HepG2 (cell line): ENCODE measurements at regions not wholly inside any gene's neighbourhood (a gene's known extent, or its start where the extent isn't known, plus 50 kb on each side); places are given as distances from the start of the nearest gene placed in this dataset.
A peak's percentile ranks its signal among the peaks of the same experiment; 100 is the strongest.

ENCODE experiments used
- ATAC-seq: fragments of 200-7000 bp; cut with Tn5 transposase; 3 replicates; pipeline ENCODE4 v1.9.1; 2020; ENCODE audit warnings: mild to moderate bottlenecking, moderate library complexity
- BruUV-seq: library from RNA; stranded (reverse); fragments of 400-500 nt; replicated peaks from 2 replicates; lab custom pipeline; 2021; lab: Mats Ljungman, UMichigan
- CTCF ChIA-PET: fragments of 300-600 bp; formaldehyde crosslinking; extraction: SDS; loops from one replicate; lab custom pipeline; 2021; ENCODE audit warnings: low total read pairs, inconsistent platforms, low intra/inter-chr PET ratio; lab: Yijun Ruan, JAX
- POLR2A ChIA-PET: fragments of 350-600 bp; sonication (Branson Sonifier 250); formaldehyde crosslinking; loops from one replicate; lab custom pipeline; 2020; ENCODE audit warnings: antibody characterized with exemption, inconsistent platforms; lab: Yijun Ruan, JAX
- DNase-seq: peaks from one replicate; pipeline ENCODE4 v3.0.0-alpha.2; 2015; ENCODE audit warnings: low spot score
- FAIRE-seq: peaks from 3 replicates; lab custom pipeline; 2011; peaks lifted over from hg19 to GRCh38; lab: Jason Lieb, UNC
- H2AFZ ChIP-seq: one replicate; pipeline ENCODE4 v1.6.1; 2011; ENCODE audit warnings: low read length, inconsistent platforms
- H3K27ac ChIP-seq: fragments of 300-600 bp; 3 replicates; pipeline ENCODE4 v1.8.0; 2011; ENCODE audit warnings: mixed run types, mild to moderate bottlenecking, mixed read lengths, low read length, inconsistent platforms; ENCODE audit not compliant: insufficient read depth; ENCODE audit errors: extremely low read length
- H3K27me3 ChIP-seq, 2 experiments: fragments of 200-600 bp in 1 of 2; 2 replicates in 1 of 2; 3 replicates in 1 of 2; pipeline versions ENCODE4 v1.6.0 to v1.8.0; 2011; ENCODE audit warnings: low read length in 2 of 2, mild to moderate bottlenecking in 2 of 2, moderate library complexity in 2 of 2, inconsistent platforms in 1 of 2; ENCODE audit not compliant: insufficient read depth in 2 of 2, control insufficient read depth in 1 of 2
- H3K36me3 ChIP-seq, 2 experiments: fragments of 200-600 bp in 1 of 2; replicated peaks in 1 of 2; 2 replicates in 1 of 2; 3 replicates in 1 of 2; pipeline versions ENCODE4 v1.5.1 to v1.8.0; 2011; ENCODE audit warnings: low read length in 2 of 2, inconsistent platforms in 1 of 2; ENCODE audit not compliant: insufficient read depth in 2 of 2, control insufficient read depth in 1 of 2
- H3K4me1 ChIP-seq: 2 replicates; pipeline ENCODE4 v1.5.1; 2012; ENCODE audit warnings: low read length, inconsistent platforms; ENCODE audit not compliant: insufficient read depth
- H3K4me2 ChIP-seq: 2 replicates; pipeline ENCODE4 v1.6.0; 2011; ENCODE audit warnings: low read depth, low read length, inconsistent platforms
- H3K4me3 ChIP-seq, 3 experiments: fragments of 200-600 bp in 1 of 3; sonication (generic), shearing (Covaris generic) in 1 of 3; replicated peaks in 1 of 3; 2 replicates each; pipeline ENCODE4 v1.5.1; 2011 to 2016; ENCODE audit warnings: low read length in 3 of 3, inconsistent platforms in 2 of 3, low read depth in 2 of 3, mild to moderate bottlenecking in 2 of 3, control low read depth in 1 of 3, mixed read lengths in 1 of 3; ENCODE audit not compliant: insufficient read depth in 1 of 3
- H3K79me2 ChIP-seq: one replicate; pipeline ENCODE4 v1.6.1; 2011; ENCODE audit warnings: low read length, inconsistent platforms; ENCODE audit not compliant: insufficient read depth
- H3K9ac ChIP-seq: 2 replicates; pipeline ENCODE4 v1.6.0; 2011; ENCODE audit warnings: mild to moderate bottlenecking, low read depth, low read length, inconsistent platforms; ENCODE audit not compliant: insufficient read depth
- H3K9me3 ChIP-seq: 2 replicates; pipeline ENCODE4 v1.5.1; 2012; ENCODE audit warnings: mild to moderate bottlenecking, low read length
- H4K20me1 ChIP-seq: 2 replicates; pipeline ENCODE4 v1.6.0; 2011; ENCODE audit warnings: inconsistent platforms, mild to moderate bottlenecking, low read length, moderate library complexity; ENCODE audit not compliant: insufficient read depth
- GFI1 ChIP-seq: sonication (generic); formaldehyde crosslinking; IDR thresholded peaks from 2 replicates; pipeline ENCODE4 v1.5.0; 2020; ENCODE audit warnings: missing genetic modification reagents, mild to moderate bottlenecking, borderline replicate concordance
- MXD4 ChIP-seq: IDR thresholded peaks from 2 replicates; pipeline ENCODE4 v1.6.1; 2016; ENCODE audit warnings: mild to moderate bottlenecking, missing biosample characterization, missing genetic modification reagents
- PHF5A ChIP-seq: IDR thresholded peaks from one replicate; pipeline ENCODE4 v1.6.1; 2018; ENCODE audit warnings: low read depth, missing genetic modification reagents; ENCODE audit not compliant: unreplicated experiment
- SETDB1 ChIP-seq: sonication (generic); formaldehyde crosslinking; IDR thresholded peaks from 2 replicates; pipeline ENCODE4 v1.5.1; 2020; ENCODE audit warnings: missing genetic modification reagents, mild to moderate bottlenecking, borderline replicate concordance
- SYNCRIP ChIP-seq: fragments of 200-400 bp; formaldehyde crosslinking; IDR thresholded peaks from 2 replicates; pipeline ENCODE4 v1.6.1; 2018; ENCODE audit warnings: mild to moderate bottlenecking, low read depth, low read length; ENCODE audit not compliant: insufficient read depth
- ZBTB21 ChIP-seq: sonication (generic); formaldehyde crosslinking; IDR thresholded peaks from 2 replicates; pipeline ENCODE4 v1.4.0; 2020; ENCODE audit warnings: missing genetic modification reagents
- ZNF564 ChIP-seq: sonication (generic); formaldehyde crosslinking; IDR thresholded peaks from 2 replicates; pipeline ENCODE4 v1.8.1; 2023; ENCODE audit warnings: mild to moderate bottlenecking, missing genetic modification reagents
- ZNF713 ChIP-seq: sonication (generic); formaldehyde crosslinking; IDR thresholded peaks from 2 replicates; pipeline ENCODE4 v1.4.0; 2020; ENCODE audit warnings: mild to moderate bottlenecking, missing genetic modification reagents
- WGBS: methylation state at CpG from one replicate; pipeline ENCODE4 v1.1.6; 2017; ENCODE audit warnings: low lambda C conversion rate; 5-methylcytosine and 5-hydroxymethylcytosine counted together
- in situ Hi-C: cut with HindIII; loops from 2 replicates; pipeline ENCODE4 v1.10.0; 2017; ENCODE audit warnings: low pct_unique_long_range_greater_than_20kb; ENCODE audit not compliant: extremely low pct_ligation_motif_present
- intact Hi-C: fragments of 100-400 bp; cut with micrococcal nuclease; formaldehyde crosslinking; loops from one replicate; pipeline ENCODE4 v1.10.0; 2022; ENCODE audit not compliant: unreplicated experiment
- TF ChIP-seq, protein P1 (sequence below): sonication (generic); formaldehyde crosslinking; IDR thresholded peaks from 2 replicates; pipeline ENCODE4 v1.5.0; 2020; ENCODE audit warnings: missing genetic modification reagents
- TF ChIP-seq, protein P2 (sequence below): sonication (generic); formaldehyde crosslinking; IDR thresholded peaks from 2 replicates; pipeline ENCODE4 v1.4.0; 2020; ENCODE audit warnings: mild to moderate bottlenecking, missing genetic modification reagents
- TF ChIP-seq, protein P3 (sequence below): sonication (generic); formaldehyde crosslinking; IDR thresholded peaks from 2 replicates; pipeline ENCODE4 v1.4.0; 2020; ENCODE audit warnings: missing genetic modification reagents

DNA sequence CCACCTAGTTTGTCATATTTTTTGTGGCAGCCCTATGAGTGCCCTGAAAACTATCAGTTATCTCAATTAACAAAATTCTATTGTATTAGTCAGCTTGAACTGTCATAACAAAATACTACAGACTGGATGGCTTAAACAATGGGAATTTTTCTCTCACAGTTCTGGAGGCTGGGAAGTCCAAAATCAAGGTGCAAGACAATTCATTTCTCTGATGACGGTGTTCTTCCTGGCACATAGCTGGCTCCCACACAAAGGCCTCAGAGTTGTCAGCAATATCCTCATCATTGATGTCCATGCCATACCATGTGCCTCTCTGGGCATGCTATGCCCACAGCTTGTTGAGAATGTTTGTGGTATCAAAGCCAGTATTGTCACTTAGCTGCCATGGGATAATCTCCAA is 691.9 kb downstream of the NR2F1-AS1 start:
- DNase-seq (no peak), ATAC-seq (no peak), FAIRE-seq (no peak)
- peaks cover 54% of the 10 kb centered on the region for H3K4me1 ChIP-seq
- CTCF ChIA-PET = no interaction called here
- no peak overlapping the region for H2AFZ ChIP-seq
- TF ChIP-seq, protein P1, sequence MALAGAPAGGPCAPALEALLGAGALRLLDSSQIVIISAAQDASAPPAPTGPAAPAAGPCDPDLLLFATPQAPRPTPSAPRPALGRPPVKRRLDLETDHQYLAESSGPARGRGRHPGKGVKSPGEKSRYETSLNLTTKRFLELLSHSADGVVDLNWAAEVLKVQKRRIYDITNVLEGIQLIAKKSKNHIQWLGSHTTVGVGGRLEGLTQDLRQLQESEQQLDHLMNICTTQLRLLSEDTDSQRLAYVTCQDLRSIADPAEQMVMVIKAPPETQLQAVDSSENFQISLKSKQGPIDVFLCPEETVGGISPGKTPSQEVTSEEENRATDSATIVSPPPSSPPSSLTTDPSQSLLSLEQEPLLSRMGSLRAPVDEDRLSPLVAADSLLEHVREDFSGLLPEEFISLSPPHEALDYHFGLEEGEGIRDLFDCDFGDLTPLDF = no peak
- no peak for TF ChIP-seq GFI1 (CRISPR knock-in tag)
- peak; percentile 99 for TF ChIP-seq ZNF564 (CRISPR knock-in tag)
- in situ Hi-C loops (loop anchor here (5.0 to 10.0 kb wide), 2 partner anchors 356 to 693 kb away; partner anchors contain the start of genes NR2F1 and NR2F1-AS1), intact Hi-C loops (loop anchor here (1.0 to 10.0 kb wide), 5 partner anchors 38 to 916 kb away; no protein-coding TSS in a partner anchor)
- H3K4me3 ChIP-seq = no peak overlapping the region
- H3K36me3 ChIP-seq = no peaks in the 10 kb centered on the region
- no peaks in the 10 kb centered on the region for H4K20me1 ChIP-seq
- no peak overlapping the region for H3K27ac ChIP-seq
- no peak overlapping the region for H3K9ac ChIP-seq
- no peaks in the 10 kb centered on the region for H3K79me2 ChIP-seq
- H3K27me3 ChIP-seq = no peaks in the 10 kb centered on the region
- H3K4me2 ChIP-seq = no peak overlapping the region
- BruUV-seq = no TSS peak
- POLR2A ChIA-PET = no interaction called here
- WGBS = 90% methylated on average over 1 of the region's 1 CpG
- peaks cover 19% of the 10 kb centered on the region for H3K9me3 ChIP-seq

DNA sequence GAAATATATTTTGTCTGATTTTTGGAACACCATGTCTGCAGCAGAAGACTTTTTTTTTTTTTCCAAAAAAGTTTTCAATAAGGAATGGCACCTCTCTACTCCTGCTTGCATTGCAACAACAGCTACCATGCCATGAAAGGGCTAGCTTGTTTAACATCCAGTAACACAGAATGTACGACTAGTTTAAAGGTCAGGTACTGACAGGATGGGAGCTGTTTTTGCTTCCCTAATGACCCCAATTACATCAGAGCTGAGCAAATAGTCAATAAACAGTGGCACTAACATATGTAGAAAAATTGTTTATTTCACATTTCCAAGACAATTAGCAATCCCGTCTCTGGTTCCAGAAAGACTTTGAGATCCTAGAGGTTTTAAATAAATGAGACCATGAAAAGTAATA is 693.8 kb downstream of the NR2F1-AS1 start:
- in situ Hi-C loops = loop anchor here (5.0 to 10.0 kb wide), 2 partner anchors 358 to 695 kb away; partner anchors contain the start of genes NR2F1 and NR2F1-AS1
- Histone ChIP-seq H3K36me3 (no peaks in the 10 kb centered on the region), H2AFZ (no peak overlapping the region), H3K9me3 (peaks cover 19% of the 10 kb centered on the region), H3K4me2 (peak overlapping the region; percentile 53), H4K20me1 (no peaks in the 10 kb centered on the region), H3K27me3 (no peaks in the 10 kb centered on the region), H3K79me2 (no peaks in the 10 kb centered on the region), H3K4me3 (no peak overlapping the region), H3K4me1 (peaks cover 54% of the 10 kb centered on the region), H3K9ac (no peak overlapping the region), H3K27ac (peak overlapping the region; percentile 73)
- peak; percentile 96 for FAIRE-seq
- POLR2A ChIA-PET = interaction anchor here (1.1 to 1.3 kb wide), 4 partner anchors 21 to 696 kb away, joined by 5 to 10 read pairs (median 6); partner anchors contain the start of gene NR2F1
- peak; percentile 94 for DNase-seq
- intact Hi-C loops = loop anchor here (1.0 to 10.0 kb wide), 7 partner anchors 58 to 918 kb away; partner anchors contain the start of gene NR2F1
- peak; percentile 97 for ATAC-seq
- no TSS peak for BruUV-seq
- CTCF ChIA-PET = no interaction called here
- 1% methylated on average over 2 of the region's 2 CpGs for WGBS
- TF ChIP-seq SETDB1 (CRISPR knock-in tag) (no peak), ZNF713 (no peak), GFI1 (CRISPR knock-in tag) (0 out of 2 replicates have a peak, but pooled peaks have one; percentile 31), SYNCRIP (no peak), PHF5A (CRISPR knock-in tag) (no peak), ZBTB21 (CRISPR knock-in tag) (peak; percentile 75; the same call in 1 of the 2 replicates), MXD4 (CRISPR knock-in tag) (peak; percentile 42; the same call in 1 of the 2 replicates)
- TF ChIP-seq, protein P2, sequence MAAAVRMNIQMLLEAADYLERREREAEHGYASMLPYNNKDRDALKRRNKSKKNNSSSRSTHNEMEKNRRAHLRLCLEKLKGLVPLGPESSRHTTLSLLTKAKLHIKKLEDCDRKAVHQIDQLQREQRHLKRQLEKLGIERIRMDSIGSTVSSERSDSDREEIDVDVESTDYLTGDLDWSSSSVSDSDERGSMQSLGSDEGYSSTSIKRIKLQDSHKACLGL (CRISPR knock-in tag) = no peak
- TF ChIP-seq, protein P3, sequence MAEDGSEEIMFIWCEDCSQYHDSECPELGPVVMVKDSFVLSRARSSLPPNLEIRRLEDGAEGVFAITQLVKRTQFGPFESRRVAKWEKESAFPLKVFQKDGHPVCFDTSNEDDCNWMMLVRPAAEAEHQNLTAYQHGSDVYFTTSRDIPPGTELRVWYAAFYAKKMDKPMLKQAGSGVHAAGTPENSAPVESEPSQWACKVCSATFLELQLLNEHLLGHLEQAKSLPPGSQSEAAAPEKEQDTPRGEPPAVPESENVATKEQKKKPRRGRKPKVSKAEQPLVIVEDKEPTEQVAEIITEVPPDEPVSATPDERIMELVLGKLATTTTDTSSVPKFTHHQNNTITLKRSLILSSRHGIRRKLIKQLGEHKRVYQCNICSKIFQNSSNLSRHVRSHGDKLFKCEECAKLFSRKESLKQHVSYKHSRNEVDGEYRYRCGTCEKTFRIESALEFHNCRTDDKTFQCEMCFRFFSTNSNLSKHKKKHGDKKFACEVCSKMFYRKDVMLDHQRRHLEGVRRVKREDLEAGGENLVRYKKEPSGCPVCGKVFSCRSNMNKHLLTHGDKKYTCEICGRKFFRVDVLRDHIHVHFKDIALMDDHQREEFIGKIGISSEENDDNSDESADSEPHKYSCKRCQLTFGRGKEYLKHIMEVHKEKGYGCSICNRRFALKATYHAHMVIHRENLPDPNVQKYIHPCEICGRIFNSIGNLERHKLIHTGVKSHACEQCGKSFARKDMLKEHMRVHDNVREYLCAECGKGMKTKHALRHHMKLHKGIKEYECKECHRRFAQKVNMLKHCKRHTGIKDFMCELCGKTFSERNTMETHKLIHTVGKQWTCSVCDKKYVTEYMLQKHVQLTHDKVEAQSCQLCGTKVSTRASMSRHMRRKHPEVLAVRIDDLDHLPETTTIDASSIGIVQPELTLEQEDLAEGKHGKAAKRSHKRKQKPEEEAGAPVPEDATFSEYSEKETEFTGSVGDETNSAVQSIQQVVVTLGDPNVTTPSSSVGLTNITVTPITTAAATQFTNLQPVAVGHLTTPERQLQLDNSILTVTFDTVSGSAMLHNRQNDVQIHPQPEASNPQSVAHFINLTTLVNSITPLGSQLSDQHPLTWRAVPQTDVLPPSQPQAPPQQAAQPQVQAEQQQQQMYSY (CRISPR knock-in tag) = no peak; the same call in 1 of the 2 replicates
